ENCODE measurements at regions not wholly inside any gene's neighbourhood (a gene's known extent, or its start where the extent isn't known, plus 50 kb on each side); places are given as distances from the start of the nearest gene placed in this dataset.

- ATAC-seq (ENCODE audit: low read depth in 2 of 2) (no peak), DNase-seq (no peak)
- H3K27me3 Mint-ChIP-seq = peaks cover 4% of the 10 kb centered on the region
- H3K4me3 Mint-ChIP-seq = peak overlapping the region in 1 of 4 donors; percentile 8
- H3K4me1 Mint-ChIP-seq = no peaks in the 10 kb centered on the region
- Histone ChIP-seq H3K4me1 (ENCODE audit: control insufficient read depth, insufficient read depth, low read length, poor library complexity, severe bottlenecking) (no peaks in the 10 kb centered on the region), H3K9me3 (ENCODE audit: control insufficient read depth in 2 of 2, low read length in 2 of 2) (no peaks in the 10 kb centered on the region), H3K4me3 (ENCODE audit: low read depth, low read length) (no peak overlapping the region), H3K36me3 (ENCODE audit: control insufficient read depth, insufficient read depth, low read length) (no peaks in the 10 kb centered on the region), H3K27ac (ENCODE audit: insufficient read depth, low read length, poor library complexity, severe bottlenecking) (no peak overlapping the region), H3K27me3 (ENCODE audit: control insufficient read depth, insufficient read depth, low read length) (no peaks in the 10 kb centered on the region)
- H3K9me3 Mint-ChIP-seq = peaks cover 0 to 5% (median 0%) of the 10 kb centered on the region in 7 donors
- no peak overlapping the region for H3K27ac Mint-ChIP-seq
- H3K36me3 Mint-ChIP-seq = no peaks in the 10 kb centered on the region
Observed at GRCh38 chr20:50253101-50253500, 62.5 kb downstream of the CEBPB start.

- no peaks in the 10 kb centered on the region for H3K36me3 Mint-ChIP-seq
- no peaks in the 10 kb centered on the region for H3K36me3 ChIP-seq (ENCODE audit: control insufficient read depth, insufficient read depth, low read length)
- H3K4me3 Mint-ChIP-seq = no peak overlapping the region
- no peaks in the 10 kb centered on the region for H3K4me1 Mint-ChIP-seq
- H3K27ac ChIP-seq (ENCODE audit: insufficient read depth, low read length, poor library complexity, severe bottlenecking) = no peak overlapping the region
- H3K4me3 ChIP-seq (ENCODE audit: low read depth, low read length) = no peak overlapping the region
- ATAC-seq (ENCODE audit: low read depth in 2 of 2) (no peak), DNase-seq (no peak)
- H3K27me3 Mint-ChIP-seq = peaks cover 4% of the 10 kb centered on the region
- H3K9me3 Mint-ChIP-seq = peaks cover 0 to 3% (median 0%) of the 10 kb centered on the region in 7 donors
- H3K9me3 ChIP-seq (ENCODE audit: control insufficient read depth in 2 of 2, low read length in 2 of 2) = no peaks in the 10 kb centered on the region
- no peak overlapping the region for H3K27ac Mint-ChIP-seq
- H3K4me1 ChIP-seq (ENCODE audit: control insufficient read depth, insufficient read depth, low read length, poor library complexity, severe bottlenecking) = no peaks in the 10 kb centered on the region
- H3K27me3 ChIP-seq (ENCODE audit: control insufficient read depth, insufficient read depth, low read length) = no peaks in the 10 kb centered on the region
Observed at GRCh38 chr20:50254466-50255079, 63.9 kb downstream of the CEBPB start.

- DNase-seq = no peak
- Mint-ChIP-seq H3K27ac (no peak overlapping the region), H3K4me1 (no peaks in the 10 kb centered on the region), H3K9me3 (peaks cover 0 to 3% (median 0%) of the 10 kb centered on the region in 7 donors), H3K4me3 (no peak overlapping the region), H3K36me3 (no peaks in the 10 kb centered on the region), H3K27me3 (peaks cover 9% of the 10 kb centered on the region)
- H3K9me3 ChIP-seq (ENCODE audit: control insufficient read depth in 2 of 2, low read length in 2 of 2) = no peaks in the 10 kb centered on the region
- no peak for ATAC-seq (ENCODE audit: low read depth in 2 of 2)
- H3K4me1 ChIP-seq (ENCODE audit: control insufficient read depth, insufficient read depth, low read length, poor library complexity, severe bottlenecking) = no peaks in the 10 kb centered on the region
- H3K27me3 ChIP-seq (ENCODE audit: control insufficient read depth, insufficient read depth, low read length) = no peaks in the 10 kb centered on the region
- no peak overlapping the region for H3K4me3 ChIP-seq (ENCODE audit: low read depth, low read length)
- H3K36me3 ChIP-seq (ENCODE audit: control insufficient read depth, insufficient read depth, low read length) = no peaks in the 10 kb centered on the region
- no peak overlapping the region for H3K27ac ChIP-seq (ENCODE audit: insufficient read depth, low read length, poor library complexity, severe bottlenecking)
Observed at GRCh38 chr20:50256577-50256976, 65.9 kb downstream of the CEBPB start.

- Mint-ChIP-seq H3K4me3 (no peak overlapping the region), H3K9me3 (peaks cover 0 to 3% (median 0%) of the 10 kb centered on the region in 7 donors), H3K27ac (no peak overlapping the region), H3K36me3 (no peaks in the 10 kb centered on the region), H3K27me3 (peaks cover 9% of the 10 kb centered on the region), H3K4me1 (no peaks in the 10 kb centered on the region)
- ATAC-seq (ENCODE audit: low read depth in 2 of 2) = no peak
- H3K9me3 ChIP-seq (ENCODE audit: control insufficient read depth in 2 of 2, low read length in 2 of 2) = no peaks in the 10 kb centered on the region
- no peak for DNase-seq
- no peaks in the 10 kb centered on the region for H3K27me3 ChIP-seq (ENCODE audit: control insufficient read depth, insufficient read depth, low read length)
- H3K36me3 ChIP-seq (ENCODE audit: control insufficient read depth, insufficient read depth, low read length) = no peaks in the 10 kb centered on the region
- no peak overlapping the region for H3K27ac ChIP-seq (ENCODE audit: insufficient read depth, low read length, poor library complexity, severe bottlenecking)
- no peak overlapping the region for H3K4me3 ChIP-seq (ENCODE audit: low read depth, low read length)
- H3K4me1 ChIP-seq (ENCODE audit: control insufficient read depth, insufficient read depth, low read length, poor library complexity, severe bottlenecking) = no peaks in the 10 kb centered on the region
Observed at GRCh38 chr20:50257860-50258259, 67.2 kb downstream of the CEBPB start.

GRCh38 chr20:50258790-50259483 lies 68.3 kb downstream of the CEBPB start:
- Histone ChIP-seq H3K4me3 (ENCODE audit: low read depth, low read length) (no peak overlapping the region), H3K27me3 (ENCODE audit: control insufficient read depth, insufficient read depth, low read length) (no peaks in the 10 kb centered on the region), H3K36me3 (ENCODE audit: control insufficient read depth, insufficient read depth, low read length) (no peaks in the 10 kb centered on the region), H3K9me3 (ENCODE audit: control insufficient read depth in 2 of 2, low read length in 2 of 2) (no peaks in the 10 kb centered on the region), H3K27ac (ENCODE audit: insufficient read depth, low read length, poor library complexity, severe bottlenecking) (no peak overlapping the region), H3K4me1 (ENCODE audit: control insufficient read depth, insufficient read depth, low read length, poor library complexity, severe bottlenecking) (no peaks in the 10 kb centered on the region)
- DNase-seq (peak in 1 of 3 donors; percentile 28), ATAC-seq (ENCODE audit: low read depth in 2 of 2) (no peak)
- H3K27me3 Mint-ChIP-seq = peaks cover 9% of the 10 kb centered on the region
- peaks cover 0 to 3% (median 0%) of the 10 kb centered on the region in 7 donors for H3K9me3 Mint-ChIP-seq
- no peaks in the 10 kb centered on the region for H3K4me1 Mint-ChIP-seq
- H3K4me3 Mint-ChIP-seq = no peak overlapping the region
- H3K27ac Mint-ChIP-seq = no peak overlapping the region
- no peaks in the 10 kb centered on the region for H3K36me3 Mint-ChIP-seq

- H3K27me3 ChIP-seq (ENCODE audit: control insufficient read depth, insufficient read depth, low read length) = no peaks in the 10 kb centered on the region
- Mint-ChIP-seq H3K36me3 (no peaks in the 10 kb centered on the region), H3K4me1 (no peaks in the 10 kb centered on the region), H3K9me3 (peaks cover 0 to 3% (median 0%) of the 10 kb centered on the region in 7 donors), H3K27me3 (peaks cover 9% of the 10 kb centered on the region), H3K27ac (peak overlapping the region in 1 of 3 donors; percentile 1), H3K4me3 (no peak overlapping the region)
- H3K4me1 ChIP-seq (ENCODE audit: control insufficient read depth, insufficient read depth, low read length, poor library complexity, severe bottlenecking) = no peaks in the 10 kb centered on the region
- no peaks in the 10 kb centered on the region for H3K36me3 ChIP-seq (ENCODE audit: control insufficient read depth, insufficient read depth, low read length)
- no peak overlapping the region for H3K27ac ChIP-seq (ENCODE audit: insufficient read depth, low read length, poor library complexity, severe bottlenecking)
- DNase-seq (no peak), ATAC-seq (ENCODE audit: low read depth in 2 of 2) (no peak)
- H3K4me3 ChIP-seq (ENCODE audit: low read depth, low read length) = no peak overlapping the region
- no peaks in the 10 kb centered on the region for H3K9me3 ChIP-seq (ENCODE audit: control insufficient read depth in 2 of 2, low read length in 2 of 2)
Observed at GRCh38 chr20:50259705-50260478, 69.3 kb downstream of the CEBPB start.

- no peaks in the 10 kb centered on the region for H3K36me3 ChIP-seq (ENCODE audit: control insufficient read depth, insufficient read depth, low read length)
- H3K9me3 Mint-ChIP-seq = peaks cover 0 to 3% (median 0%) of the 10 kb centered on the region in 7 donors
- no peaks in the 10 kb centered on the region for H3K27me3 ChIP-seq (ENCODE audit: control insufficient read depth, insufficient read depth, low read length)
- H3K4me1 Mint-ChIP-seq = no peaks in the 10 kb centered on the region
- ATAC-seq (ENCODE audit: low read depth in 2 of 2) = no peak
- peaks cover 9% of the 10 kb centered on the region for H3K27me3 Mint-ChIP-seq
- H3K27ac ChIP-seq (ENCODE audit: insufficient read depth, low read length, poor library complexity, severe bottlenecking) = no peak overlapping the region
- H3K27ac Mint-ChIP-seq = peak overlapping the region in 1 of 3 donors; percentile 82
- no peak overlapping the region for H3K4me3 Mint-ChIP-seq
- no peak for DNase-seq
- no peaks in the 10 kb centered on the region for H3K4me1 ChIP-seq (ENCODE audit: control insufficient read depth, insufficient read depth, low read length, poor library complexity, severe bottlenecking)
- H3K36me3 Mint-ChIP-seq = no peaks in the 10 kb centered on the region
- no peak overlapping the region for H3K4me3 ChIP-seq (ENCODE audit: low read depth, low read length)
- no peaks in the 10 kb centered on the region for H3K9me3 ChIP-seq (ENCODE audit: control insufficient read depth in 2 of 2, low read length in 2 of 2)
Observed at GRCh38 chr20:50260479-50261221, 70.0 kb downstream of the CEBPB start.

Measured in CD4-positive, CD25-positive, alpha-beta regulatory T cell (primary cell).